MM.1S (cell line): ENCODE measurements at regions not wholly inside any gene's neighbourhood (a gene's known extent, or its start where the extent isn't known, plus 50 kb on each side); places are given as distances from the start of the nearest gene placed in this dataset.

Experiments
- DNase-seq: peaks from one replicate; pipeline ENCODE4 v3.0.0-alpha.2; 2015
- H2AFZ ChIP-seq: fragments of 300-600 bp; sonication (generic); 2 replicates; pipeline ENCODE4 v1.6.0; 2016; ENCODE audit warnings: antibody characterized with exemption, low read length
- H3F3A ChIP-seq: fragments of 300-600 bp; sonication (generic); 2 replicates; pipeline ENCODE4 v1.6.1; 2016; ENCODE audit warnings: mild to moderate bottlenecking, antibody characterized with exemption, low read length, moderate library complexity, mixed read lengths; ENCODE audit not compliant: insufficient read depth
- H3K27ac ChIP-seq: fragments of 300-600 bp; sonication (generic); 2 replicates; pipeline ENCODE4 v1.5.1; 2016; ENCODE audit warnings: mild to moderate bottlenecking, low read length
- H3K27me3 ChIP-seq: fragments of 300-600 bp; sonication (generic); replicated peaks from 2 replicates; pipeline ENCODE4 v1.6.0; 2016; ENCODE audit warnings: low read length; ENCODE audit not compliant: insufficient read depth
- H3K36me3 ChIP-seq: fragments of 300-600 bp; sonication (generic); replicated peaks from 2 replicates; pipeline ENCODE4 v1.6.1; 2016; ENCODE audit warnings: mild to moderate bottlenecking, low read length, mixed read lengths; ENCODE audit not compliant: insufficient read depth
- H3K4me1 ChIP-seq: fragments of 300-600 bp; sonication (generic); 2 replicates; pipeline ENCODE4 v1.6.1; 2016; ENCODE audit warnings: low read length, mixed read lengths
- H3K4me2 ChIP-seq: fragments of 300-600 bp; sonication (generic); 2 replicates; pipeline ENCODE4 v1.6.0; 2016; ENCODE audit warnings: low read depth, low read length
- H3K4me3 ChIP-seq: fragments of 300-600 bp; sonication (generic); 2 replicates; pipeline ENCODE4 v1.5.1; 2016; ENCODE audit warnings: low read length, mixed read lengths
- H3K79me2 ChIP-seq: fragments of 300-600 bp; sonication (generic); 2 replicates; pipeline ENCODE4 v1.6.1; 2016; ENCODE audit warnings: mixed run types, low read length, mixed read lengths
- H3K9ac ChIP-seq: fragments of 300-600 bp; sonication (generic); 2 replicates; pipeline ENCODE4 v1.6.1; 2016; ENCODE audit warnings: low read length, mixed read lengths
- H3K9me2 ChIP-seq: fragments of 300-600 bp; sonication (generic); replicated peaks from 2 replicates; pipeline ENCODE4 v1.6.1; 2016; ENCODE audit warnings: mild to moderate bottlenecking, low read length, mixed read lengths; ENCODE audit not compliant: insufficient read depth
- H3K9me3 ChIP-seq: fragments of 300-600 bp; sonication (generic); replicated peaks from 2 replicates; pipeline ENCODE4 v1.6.1; 2016; ENCODE audit warnings: mild to moderate bottlenecking, low read length, mixed read lengths; ENCODE audit not compliant: insufficient read depth
- H4K20me1 ChIP-seq: fragments of 300-600 bp; sonication (generic); 2 replicates; pipeline ENCODE4 v1.6.1; 2016; ENCODE audit warnings: mild to moderate bottlenecking, low read length, moderate library complexity, mixed read lengths; ENCODE audit not compliant: insufficient read depth
- CTCF ChIP-seq: fragments of 300-600 bp; sonication (generic); IDR thresholded peaks from 2 replicates; pipeline ENCODE4 v1.5.1; 2016; ENCODE audit warnings: antibody characterized with exemption, low read length, mixed read lengths
- EZH2 ChIP-seq: fragments of 300-600 bp; sonication (generic); optimal IDR thresholded peaks from 2 replicates; pipeline ENCODE3; 2017; ENCODE audit warnings: low read depth, mild to moderate bottlenecking, antibody characterized with exemption, low read length, mixed read lengths
- EZH2phosphoT487 ChIP-seq: fragments of 300-600 bp; sonication (generic); IDR thresholded peaks from 2 replicates; pipeline ENCODE4 v1.6.1; 2018; ENCODE audit warnings: antibody characterized with exemption, low read length

- H3K9me3 ChIP-seq: no peaks in the 10 kb centered on the region
- H3F3A ChIP-seq: no peaks in the 10 kb centered on the region
- no peak overlapping the region for H3K27ac ChIP-seq
- H3K4me3 ChIP-seq: no peak overlapping the region
- H3K27me3 ChIP-seq: no peaks in the 10 kb centered on the region
- no peaks in the 10 kb centered on the region for H3K79me2 ChIP-seq
- no peak overlapping the region for H3K4me2 ChIP-seq
- no peak for DNase-seq
- H3K36me3 ChIP-seq: no peaks in the 10 kb centered on the region
- no peaks in the 10 kb centered on the region for H3K4me1 ChIP-seq
- TF ChIP-seq CTCF (no peak), EZH2phosphoT487 (no peak), EZH2 (no peak)
- H2AFZ ChIP-seq: no peak overlapping the region
- H3K9me2 ChIP-seq: no peaks in the 10 kb centered on the region
- H4K20me1 ChIP-seq: no peaks in the 10 kb centered on the region
- no peak overlapping the region for H3K9ac ChIP-seq
These were observed 1128.3 kb upstream of the FLRT2 start for GRCh38 chr14:84401631-84402030.

- DNase-seq: no peak
- no peak overlapping the region for H3K4me2 ChIP-seq
These were observed 1126.4 kb upstream of the FLRT2 start for GRCh38 chr14:84403585-84403984.

GRCh38 chr14:84404246-84404645 lies 1125.7 kb upstream of the FLRT2 start:
- H2AFZ ChIP-seq: no peak overlapping the region
- TF ChIP-seq CTCF: no peak
- no peak for TF ChIP-seq EZH2
- no peak for TF ChIP-seq EZH2phosphoT487
- H3K9me3 ChIP-seq: no peaks in the 10 kb centered on the region
- H3K27me3 ChIP-seq: no peaks in the 10 kb centered on the region
- H3F3A ChIP-seq: no peaks in the 10 kb centered on the region
- H3K4me3 ChIP-seq: no peak overlapping the region
- H3K36me3 ChIP-seq: no peaks in the 10 kb centered on the region
- no peaks in the 10 kb centered on the region for H3K4me1 ChIP-seq
- H3K9ac ChIP-seq: no peak overlapping the region
- no peaks in the 10 kb centered on the region for H3K9me2 ChIP-seq
- H4K20me1 ChIP-seq: no peaks in the 10 kb centered on the region
- H3K4me2 ChIP-seq: no peak overlapping the region
- no peak for DNase-seq
- H3K79me2 ChIP-seq: no peaks in the 10 kb centered on the region
- H3K27ac ChIP-seq: no peak overlapping the region

More at GRCh38 chr14:84403585-84403984, 1126.4 kb upstream of the FLRT2 start:
- Histone ChIP-seq H4K20me1 (no peaks in the 10 kb centered on the region), H2AFZ (no peak overlapping the region), H3K27ac (no peak overlapping the region), H3F3A (no peaks in the 10 kb centered on the region), H3K4me1 (no peaks in the 10 kb centered on the region), H3K27me3 (no peaks in the 10 kb centered on the region), H3K9ac (no peak overlapping the region), H3K4me3 (no peak overlapping the region), H3K9me3 (no peaks in the 10 kb centered on the region), H3K36me3 (no peaks in the 10 kb centered on the region), H3K79me2 (no peaks in the 10 kb centered on the region), H3K9me2 (no peaks in the 10 kb centered on the region)
- TF ChIP-seq EZH2phosphoT487: no peak
- no peak for TF ChIP-seq CTCF
- no peak for TF ChIP-seq EZH2
